Coronary artery (tissue), 2 donors: ENCODE measurements at regions not wholly inside any gene's neighbourhood (a gene's known extent, or its start where the extent isn't known, plus 50 kb on each side); places are given as distances from the start of the nearest gene placed in this dataset.

Source experiments
- DNase-seq: peaks from one replicate; pipeline ENCODE4 v3.0.0-alpha.2; 2017; ENCODE audit warnings: low spot score
- H3K27ac ChIP-seq, 2 donors: fragments of 200-600 bp; sonication (generic); one replicate each; pipeline ENCODE4 v1.5.1; 2016 to 2019
- H3K4me3 ChIP-seq: fragments of 200-600 bp; sonication (generic); 2 replicates; pipeline ENCODE4 v1.5.1; 2016; ENCODE audit warnings: mild to moderate bottlenecking, moderate library complexity
- CTCF ChIP-seq: fragments of 200-600 bp; sonication (generic); IDR thresholded peaks from one replicate; pipeline ENCODE4 v1.5.1; 2019; ENCODE audit warnings: antibody characterized with exemption

GRCh38 chr9:115481769-115482168, 363.8 kb upstream of the TNC start:
- TF ChIP-seq CTCF = no peak
- Histone ChIP-seq H3K4me3 (no peak overlapping the region), H3K27ac (no peak overlapping the region)
- DNase-seq = no peak

GRCh38 chr9:115482747-115483146, 364.8 kb upstream of the TNC start:
- no peak overlapping the region for H3K4me3 ChIP-seq
- no peak overlapping the region for H3K27ac ChIP-seq
- no peak for TF ChIP-seq CTCF
- DNase-seq = no peak

- H3K4me3 ChIP-seq = no peak overlapping the region
- peak overlapping the region; percentile 72 to 83 for H3K27ac ChIP-seq
- DNase-seq = no peak
- no peak for TF ChIP-seq CTCF
These were observed 374.9 kb upstream of the TNC start for GRCh38 chr9:115492869-115493268.

- peak; percentile 77 for DNase-seq
- TF ChIP-seq CTCF = no peak
- H3K27ac ChIP-seq = peak overlapping the region; percentile 73 to 83
- H3K4me3 ChIP-seq = no peak overlapping the region
These were observed 376.4 kb upstream of the TNC start for GRCh38 chr9:115494393-115494792.

- Histone ChIP-seq H3K4me3 (no peak overlapping the region), H3K27ac (peak overlapping the region; percentile 73 to 83)
- no peak for DNase-seq
- no peak for TF ChIP-seq CTCF
These were observed 377.2 kb upstream of the TNC start for GRCh38 chr9:115495052-115495635.

GRCh38 chr9:115495836-115496235, 377.9 kb upstream of the TNC start:
- DNase-seq = no peak
- H3K4me3 ChIP-seq = no peak overlapping the region
- no peak for TF ChIP-seq CTCF
- H3K27ac ChIP-seq = peak overlapping the region in 1 of 2 donors; percentile 73

GRCh38 chr9:115498303-115498702, 380.3 kb upstream of the TNC start:
- Histone ChIP-seq H3K27ac (no peak overlapping the region), H3K4me3 (no peak overlapping the region)
- no peak for DNase-seq
- TF ChIP-seq CTCF = no peak
